Inflammatory macrophage treated with lipopolysaccharide for 1 hour (primary cell): ENCODE measurements at regions not wholly inside any gene's neighbourhood (a gene's known extent, or its start where the extent isn't known, plus 50 kb on each side); places are given as distances from the start of the nearest gene placed in this dataset.
"Not testable (repeated sequence)": the region's sequence is repeated elsewhere in the genome, so short reads cannot be mapped to it uniquely, and the experiment has no call there.

ENCODE experiments used
- DNase-seq, 2 donors: peaks; one replicate each; pipeline ENCODE4 v3.0.0-alpha.2; 2020 to 2022

DNA sequence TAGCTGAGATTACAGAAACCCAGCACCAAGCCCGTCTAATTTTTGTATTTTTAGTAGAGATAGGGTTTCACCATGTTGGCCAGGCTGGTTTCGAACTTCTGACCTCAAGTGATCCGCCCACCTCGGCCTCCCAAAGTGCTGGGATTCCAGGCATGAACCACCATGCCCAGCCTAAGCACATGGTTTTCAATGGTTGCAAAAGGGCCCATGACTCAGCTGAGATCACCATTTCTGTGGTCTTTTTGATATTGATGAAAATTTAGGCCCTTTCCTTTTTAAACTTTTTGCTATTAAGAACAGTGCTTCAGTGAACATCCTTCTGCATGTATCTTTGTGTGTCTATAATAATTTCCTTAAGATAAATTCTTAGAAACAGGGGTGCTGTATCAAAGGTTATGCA is 74.2 kb upstream of the CTBP2 start:
- DNase-seq: not testable (repeated sequence)

- DNase-seq: no peak
These were observed 73.4 kb upstream of the CTBP2 start for GRCh38 chr10:125233726-125234125.

DNA sequence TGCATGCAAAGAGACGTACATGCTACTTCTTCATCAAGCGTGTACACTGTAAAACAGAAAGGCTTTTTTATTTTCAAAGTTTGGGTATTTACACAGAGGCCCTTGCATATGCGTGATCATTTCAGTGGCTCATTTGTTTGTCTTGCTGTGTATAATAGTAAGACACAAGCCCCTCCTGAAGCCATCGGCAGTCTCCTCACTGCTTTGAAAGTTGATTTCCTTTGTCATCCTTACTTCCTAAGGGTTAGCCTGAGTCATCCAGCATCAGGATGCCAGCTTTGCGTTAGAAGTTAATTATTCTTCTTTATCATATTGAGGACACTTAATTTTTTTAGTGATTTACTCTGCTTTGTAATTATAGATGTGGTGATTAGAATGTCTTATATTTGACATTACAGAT is 72.5 kb upstream of the CTBP2 start:
- DNase-seq: no peak

GRCh38 chr10:125231813-125232475 is 71.6 kb upstream of the CTBP2 start:
- no peak for DNase-seq

- no peak for DNase-seq
These were observed 70.9 kb upstream of the CTBP2 start for GRCh38 chr10:125231116-125231812.

GRCh38 chr10:125230251-125230650 is 69.9 kb upstream of the CTBP2 start:
- DNase-seq: no peak

DNA sequence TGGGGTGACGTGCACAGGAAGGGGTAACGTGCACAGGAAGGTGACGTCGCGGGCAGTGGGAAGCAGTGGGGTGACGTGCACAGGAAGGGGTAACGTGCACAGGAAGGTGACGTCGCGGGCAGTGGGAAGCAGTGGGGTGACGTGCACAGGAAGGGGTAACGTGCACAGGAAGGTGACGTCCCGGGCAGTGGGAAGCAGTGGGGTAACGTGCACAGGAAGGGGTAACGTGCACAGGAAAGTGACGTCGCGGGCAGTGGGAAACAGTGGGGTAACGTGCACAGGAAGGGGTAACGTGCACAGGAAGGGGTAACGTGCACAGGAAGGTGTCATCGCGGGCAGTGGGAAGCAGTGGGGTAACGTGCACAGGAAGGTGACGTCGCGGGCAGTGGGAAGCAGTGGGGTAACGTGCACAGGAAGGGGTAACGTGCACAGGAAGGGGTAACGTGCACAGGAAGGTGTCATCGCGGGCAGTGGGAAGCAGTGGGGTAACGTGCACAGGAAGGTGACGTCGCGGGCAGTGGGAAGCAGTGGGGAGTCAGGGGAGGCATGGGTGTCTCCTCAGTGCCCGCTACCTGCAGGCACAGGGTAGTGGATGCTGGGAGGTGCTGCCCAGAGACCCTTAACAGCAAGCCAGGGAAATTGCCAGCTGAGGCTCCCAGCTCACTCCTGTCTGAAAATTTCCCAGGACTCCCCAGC is 68.0 kb upstream of the CTBP2 start:
- DNase-seq: not testable (repeated sequence)

GRCh38 chr10:125227546-125227945 is 67.2 kb upstream of the CTBP2 start:
- no peak for DNase-seq

GRCh38 chr10:125226823-125227222 is 66.5 kb upstream of the CTBP2 start:
- DNase-seq: no peak

DNA sequence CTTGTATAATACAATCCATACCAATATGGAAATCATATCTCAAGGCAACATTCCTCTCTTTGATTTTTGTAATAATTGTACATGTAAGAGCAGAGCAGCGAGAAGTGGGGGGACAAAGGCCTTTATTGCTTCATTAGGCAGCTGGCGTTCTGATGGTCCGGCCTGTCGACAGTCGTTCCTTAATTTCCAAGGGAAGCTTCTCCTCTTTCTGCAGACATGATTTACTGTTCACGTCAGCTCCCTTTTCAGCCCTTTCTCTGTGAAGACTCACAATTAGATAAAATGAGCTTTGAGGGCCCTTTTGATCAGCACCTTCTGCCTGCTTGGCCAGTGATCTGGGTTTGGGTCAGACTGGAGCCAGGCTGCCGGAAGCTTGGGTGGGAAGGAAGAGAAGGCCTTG is 65.6 kb upstream of the CTBP2 start:
- no peak for DNase-seq

DNA sequence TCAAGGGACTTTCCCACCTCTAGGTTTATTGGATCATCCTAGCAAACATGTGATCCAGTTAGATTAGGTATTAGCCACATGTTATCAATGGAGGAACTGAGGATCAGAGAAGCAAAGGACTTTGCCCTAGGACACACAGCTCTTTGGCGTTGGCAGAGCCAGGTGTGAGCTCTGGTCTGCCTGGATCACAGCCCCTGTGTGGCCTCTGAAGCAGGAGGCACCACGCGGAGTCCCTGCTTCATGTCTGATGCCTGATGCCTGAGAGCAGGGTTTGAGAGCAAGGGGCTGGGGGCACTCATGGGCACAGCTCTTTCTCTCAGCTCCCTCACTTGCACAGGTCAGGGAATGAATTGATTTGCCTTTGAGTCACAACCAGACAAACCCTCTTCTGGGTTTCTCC is 64.7 kb upstream of the CTBP2 start:
- no peak for DNase-seq

GRCh38 chr10:125222515-125223308 is 62.3 kb upstream of the CTBP2 start:
- DNase-seq: no peak

- no peak for DNase-seq
These were observed 61.4 kb upstream of the CTBP2 start for GRCh38 chr10:125221716-125222115.

DNA sequence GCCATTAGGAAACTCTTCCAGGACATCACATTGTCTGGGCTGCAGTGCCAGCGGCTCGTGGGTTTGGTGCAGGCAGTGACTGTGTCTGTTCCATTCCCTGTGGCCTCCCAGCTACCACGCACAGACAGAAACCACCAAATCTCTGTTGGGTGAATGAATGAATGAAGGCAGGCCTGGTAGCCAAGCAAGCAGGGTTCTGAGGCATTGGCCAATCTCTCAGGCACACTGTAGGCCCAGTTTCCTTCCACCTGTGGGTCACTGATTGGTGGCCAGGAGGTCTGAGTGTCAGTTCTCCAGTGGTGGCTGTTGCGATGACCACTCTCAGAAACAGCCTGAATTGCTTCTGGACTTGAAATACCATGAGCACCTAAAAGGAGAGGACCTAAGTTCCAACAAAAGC is 59.4 kb upstream of the CTBP2 start:
- no peak for DNase-seq

DNA sequence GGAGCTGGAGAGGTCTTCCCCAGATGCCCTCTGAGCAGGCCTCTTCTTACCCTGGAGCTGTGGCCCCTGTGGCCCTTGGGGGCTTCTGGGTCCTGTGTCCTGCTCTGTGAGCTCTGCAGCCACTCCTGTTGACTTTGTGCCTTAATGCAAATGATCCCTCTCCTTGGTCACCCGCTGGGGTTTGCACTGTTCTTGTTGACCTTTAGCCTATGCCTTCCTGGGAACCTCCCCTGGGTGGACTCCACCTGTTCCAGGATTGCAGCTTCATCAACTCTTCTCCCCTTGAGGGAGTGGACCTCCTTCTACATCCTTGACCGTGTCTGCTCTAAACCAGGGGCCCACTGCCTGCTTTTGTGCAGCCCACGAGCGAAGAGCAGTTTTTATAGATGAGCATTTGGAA is 58.6 kb upstream of the CTBP2 start:
- no peak for DNase-seq

GRCh38 chr10:125217990-125218675 is 57.8 kb upstream of the CTBP2 start:
- no peak for DNase-seq

DNA sequence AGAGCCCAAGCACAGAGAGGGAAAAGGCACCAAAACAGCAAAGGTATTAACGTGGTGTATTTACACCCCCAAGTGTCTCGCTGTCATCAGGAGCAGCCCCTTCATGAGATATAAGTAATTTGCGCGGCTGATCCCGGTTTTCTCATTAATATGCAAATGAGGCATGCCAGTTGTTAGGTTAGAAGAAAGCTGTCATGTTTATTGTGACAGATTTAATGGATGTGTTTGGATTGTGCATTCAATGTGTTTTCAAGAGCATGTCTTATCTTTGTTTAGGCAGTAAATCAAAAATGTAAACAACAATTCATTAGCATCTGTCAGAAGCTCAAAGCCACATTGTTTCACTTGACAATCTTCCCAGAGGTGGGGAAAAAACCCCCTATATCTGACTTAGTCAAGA is 56.5 kb upstream of the CTBP2 start:
- DNase-seq: no peak

DNA sequence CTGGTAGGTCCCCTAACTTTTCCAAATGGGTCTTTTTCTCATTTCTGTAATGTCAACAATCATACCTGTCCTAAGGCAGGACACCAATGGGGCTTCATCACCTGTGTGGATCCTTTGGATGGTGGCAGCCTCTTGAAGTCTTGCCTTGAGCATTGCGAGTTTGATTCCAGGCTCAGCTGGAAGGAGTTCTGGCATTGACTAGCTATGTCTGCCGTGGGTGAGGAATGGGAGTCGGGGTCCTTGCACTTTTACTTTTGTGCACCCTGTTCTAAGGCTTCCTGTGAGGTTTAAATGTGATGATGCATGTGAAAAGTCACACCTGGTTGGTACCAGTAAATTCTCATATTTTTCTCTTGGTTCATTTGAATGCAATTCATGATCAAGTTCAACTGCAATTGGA is 55.9 kb upstream of the CTBP2 start:
- no peak for DNase-seq

- no peak for DNase-seq
These were observed 53.9 kb upstream of the CTBP2 start for GRCh38 chr10:125214283-125214570.

GRCh38 chr10:125213541-125214282 is 53.3 kb upstream of the CTBP2 start:
- DNase-seq: no peak

- DNase-seq: no peak
These were observed 51.9 kb upstream of the CTBP2 start for GRCh38 chr10:125212150-125212809.
